Fibroblast of lung (primary cell): ENCODE measurements at regions not wholly inside any gene's neighbourhood (a gene's known extent, or its start where the extent isn't known, plus 50 kb on each side); places are given as distances from the start of the nearest gene placed in this dataset.

Experiments used
- DNase-seq, 2 donors: peaks; one replicate each; pipeline versions ENCODE4 v3.0.0 to v3.0.0-alpha.2; 2010; ENCODE audit warnings: low read depth in 2 of 2
- H2AFZ ChIP-seq: 2 replicates; pipeline ENCODE4 v1.5.1; 2012; ENCODE audit warnings: low read length, control low read depth, inconsistent platforms
- H3K27ac ChIP-seq: 2 replicates; pipeline ENCODE4 v1.5.1; 2011; ENCODE audit warnings: low read length, control low read depth; ENCODE audit not compliant: insufficient read depth
- H3K27me3 ChIP-seq: 2 replicates; pipeline ENCODE4 v1.5.1; 2011; ENCODE audit warnings: mild to moderate bottlenecking, low read length; ENCODE audit not compliant: control insufficient read depth, insufficient read depth
- H3K36me3 ChIP-seq: 2 replicates; pipeline ENCODE4 v1.5.1; 2011; ENCODE audit warnings: low read length; ENCODE audit not compliant: control insufficient read depth, insufficient read depth
- H3K4me1 ChIP-seq: 2 replicates; pipeline ENCODE4 v1.5.1; 2011; ENCODE audit warnings: low read length; ENCODE audit not compliant: control insufficient read depth, insufficient read depth; ENCODE audit errors: extremely low read depth
- H3K4me2 ChIP-seq: 2 replicates; pipeline ENCODE4 v1.5.1; 2011; ENCODE audit warnings: low read length, control low read depth; ENCODE audit not compliant: insufficient read depth; ENCODE audit errors: extremely low read depth
- H3K4me3 ChIP-seq, 4 experiments: fragments of 200-600 bp in 1 of 4; sonication (generic) in 1 of 4; replicated peaks in 1 of 4; 2 replicates each; pipeline ENCODE4 v1.5.1; 2011 to 2016; ENCODE audit warnings: low read length in 4 of 4, low read depth in 3 of 4, mild to moderate bottlenecking in 3 of 4, control low read depth in 2 of 4, inconsistent platforms in 1 of 4, mixed read lengths in 1 of 4; ENCODE audit not compliant: insufficient read depth in 1 of 4; ENCODE audit errors: control extremely low read depth in 1 of 4
- H3K79me2 ChIP-seq: 2 replicates; pipeline ENCODE4 v1.5.1; 2012; ENCODE audit warnings: mild to moderate bottlenecking, low read length, inconsistent platforms; ENCODE audit not compliant: control insufficient read depth, insufficient read depth
- H3K9ac ChIP-seq: 2 replicates; pipeline ENCODE4 v1.5.1; 2011; ENCODE audit warnings: mild to moderate bottlenecking, low read length, control low read depth; ENCODE audit not compliant: insufficient read depth
- H3K9me3 ChIP-seq: 2 replicates; pipeline ENCODE4 v1.5.1; 2012; ENCODE audit warnings: low read depth, low read length; ENCODE audit not compliant: control insufficient read depth, insufficient read depth
- H4K20me1 ChIP-seq: 2 replicates; pipeline ENCODE4 v1.5.1; 2011; ENCODE audit warnings: low read length; ENCODE audit not compliant: control insufficient read depth, insufficient read depth; ENCODE audit errors: extremely low read depth
- CTCF ChIP-seq, 2 donors: IDR thresholded peaks in 1 of 2; conservative IDR thresholded peaks in 1 of 2; 1 replicate in 1 of 2; 2 replicates in 1 of 2; pipeline ENCODE4 v1.5.1; 2011 to 2012; ENCODE audit warnings: low read length in 2 of 2, control low read depth in 1 of 2, inconsistent platforms in 1 of 2, low read depth in 1 of 2, mild to moderate bottlenecking in 1 of 2
- EZH2 ChIP-seq: IDR thresholded peaks from 2 replicates; pipeline ENCODE4 v1.5.1; 2012; ENCODE audit warnings: low read length, control low read depth, mild to moderate bottlenecking; ENCODE audit errors: missing control alignments

- Histone ChIP-seq H3K36me3 (no peaks in the 10 kb centered on the region), H4K20me1 (no peaks in the 10 kb centered on the region), H3K4me2 (no peak overlapping the region), H3K9ac (no peak overlapping the region), H3K27me3 (no peaks in the 10 kb centered on the region), H3K4me1 (no peaks in the 10 kb centered on the region), H3K4me3 (no peak overlapping the region), H3K9me3 (no peaks in the 10 kb centered on the region), H3K79me2 (no peaks in the 10 kb centered on the region), H3K27ac (no peak overlapping the region), H2AFZ (no peak overlapping the region)
- no peak for DNase-seq
- no peak for TF ChIP-seq CTCF (conservative IDR thresholded peaks at IDR 0.05 in 1 of 2, IDR thresholded peaks at IDR 0.05 in 1 of 2; ENCODE audit: low read depth in 1 of 2, low read length in 2 of 2)
- TF ChIP-seq EZH2 = no peak
Observed at GRCh38 chr21:23698619-23699018, 1908.7 kb downstream of the MRPL39 start.

- DNase-seq = no peak
- H2AFZ ChIP-seq = no peak overlapping the region
- H3K79me2 ChIP-seq = no peaks in the 10 kb centered on the region
- H3K4me2 ChIP-seq = no peak overlapping the region
- no peak overlapping the region for H3K27ac ChIP-seq
- no peak overlapping the region for H3K4me3 ChIP-seq
- no peaks in the 10 kb centered on the region for H3K9me3 ChIP-seq
- no peaks in the 10 kb centered on the region for H4K20me1 ChIP-seq
- no peaks in the 10 kb centered on the region for H3K36me3 ChIP-seq
- no peaks in the 10 kb centered on the region for H3K27me3 ChIP-seq
- no peaks in the 10 kb centered on the region for H3K4me1 ChIP-seq
- H3K9ac ChIP-seq = no peak overlapping the region
- TF ChIP-seq CTCF (conservative IDR thresholded peaks at IDR 0.05 in 1 of 2, IDR thresholded peaks at IDR 0.05 in 1 of 2; ENCODE audit: low read depth in 1 of 2, low read length in 2 of 2) (no peak), EZH2 (no peak)
Observed at GRCh38 chr21:23695443-23695842, 1911.8 kb downstream of the MRPL39 start.

GRCh38 chr21:23694390-23694789 is 1912.9 kb downstream of the MRPL39 start:
- Histone ChIP-seq H3K4me2 (no peak overlapping the region), H4K20me1 (no peaks in the 10 kb centered on the region), H3K9me3 (no peaks in the 10 kb centered on the region), H3K9ac (no peak overlapping the region), H3K4me3 (no peak overlapping the region), H2AFZ (no peak overlapping the region), H3K36me3 (no peaks in the 10 kb centered on the region), H3K27me3 (no peaks in the 10 kb centered on the region), H3K79me2 (no peaks in the 10 kb centered on the region), H3K4me1 (no peaks in the 10 kb centered on the region), H3K27ac (no peak overlapping the region)
- DNase-seq = no peak
- TF ChIP-seq CTCF (conservative IDR thresholded peaks at IDR 0.05 in 1 of 2, IDR thresholded peaks at IDR 0.05 in 1 of 2; ENCODE audit: low read depth in 1 of 2, low read length in 2 of 2) (no peak), EZH2 (no peak)
